HEK293T (cell line): ENCODE measurements at regions not wholly inside any gene's neighbourhood (a gene's known extent, or its start where the extent isn't known, plus 50 kb on each side); places are given as distances from the start of the nearest gene placed in this dataset.

Experiments used
- BHLHE40 ChIP-seq: fragments of 450-650 bp; IDR thresholded peaks from 2 replicates; pipeline ENCODE4 v1.6.1; 2016; ENCODE audit warnings: mild to moderate bottlenecking, moderate library complexity, borderline replicate concordance
- ELF4 ChIP-seq: fragments of 450-650 bp; IDR thresholded peaks from 2 replicates; pipeline ENCODE4 v1.6.1; 2017; ENCODE audit warnings: antibody characterized with exemption
- FOXM1 ChIP-seq: fragments of 450-650 bp; IDR thresholded peaks from 2 replicates; pipeline ENCODE4 v1.6.1; 2017; ENCODE audit warnings: mild to moderate bottlenecking, borderline replicate concordance
- LEF1 ChIP-seq: fragments of 450-650 bp; IDR thresholded peaks from 2 replicates; pipeline ENCODE4 v1.6.1; 2017; ENCODE audit warnings: mild to moderate bottlenecking, borderline replicate concordance
- SP1 ChIP-seq: fragments of 450-650 bp; IDR thresholded peaks from 2 replicates; pipeline ENCODE4 v1.6.1; 2017
- TARDBP ChIP-seq: fragments of 450-650 bp; IDR thresholded peaks from 2 replicates; pipeline ENCODE4 v1.6.1; 2016
- ZNF384 ChIP-seq: fragments of 450-650 bp; IDR thresholded peaks from 2 replicates; pipeline ENCODE4 v1.6.1; 2016

GRCh38 chr13:109541081-109541480 is 245.3 kb downstream of the IRS2 start:
- TF ChIP-seq ELF4 (no peak), SP1 (no peak), TARDBP (no peak), FOXM1 (no peak), LEF1 (no peak), ZNF384 (no peak), BHLHE40 (no peak)
